ENCODE measurements at regions not wholly inside any gene's neighbourhood (a gene's known extent, or its start where the extent isn't known, plus 50 kb on each side); places are given as distances from the start of the nearest gene placed in this dataset.

DNA sequence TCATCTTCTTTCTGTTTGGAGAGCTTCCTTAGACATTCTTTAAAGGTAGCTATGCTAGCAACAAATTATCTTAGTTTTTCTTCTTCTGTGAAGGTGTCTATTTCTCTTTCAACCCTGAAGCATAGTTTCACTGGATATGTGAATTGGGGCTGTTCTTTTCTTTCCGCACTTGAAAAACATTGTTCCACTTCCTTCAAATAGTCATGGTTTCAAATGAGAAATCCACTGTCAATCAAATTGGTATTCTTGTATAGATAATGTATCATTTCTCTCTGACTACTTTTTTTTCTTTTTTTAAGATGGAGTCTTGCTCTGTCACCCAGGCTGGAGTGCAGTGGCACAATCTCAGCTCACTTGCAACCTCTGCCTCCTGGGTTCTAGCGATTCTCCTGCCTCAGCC, 254.0 kb downstream of the ANAPC1 start:
- TF ChIP-seq, protein P1, sequence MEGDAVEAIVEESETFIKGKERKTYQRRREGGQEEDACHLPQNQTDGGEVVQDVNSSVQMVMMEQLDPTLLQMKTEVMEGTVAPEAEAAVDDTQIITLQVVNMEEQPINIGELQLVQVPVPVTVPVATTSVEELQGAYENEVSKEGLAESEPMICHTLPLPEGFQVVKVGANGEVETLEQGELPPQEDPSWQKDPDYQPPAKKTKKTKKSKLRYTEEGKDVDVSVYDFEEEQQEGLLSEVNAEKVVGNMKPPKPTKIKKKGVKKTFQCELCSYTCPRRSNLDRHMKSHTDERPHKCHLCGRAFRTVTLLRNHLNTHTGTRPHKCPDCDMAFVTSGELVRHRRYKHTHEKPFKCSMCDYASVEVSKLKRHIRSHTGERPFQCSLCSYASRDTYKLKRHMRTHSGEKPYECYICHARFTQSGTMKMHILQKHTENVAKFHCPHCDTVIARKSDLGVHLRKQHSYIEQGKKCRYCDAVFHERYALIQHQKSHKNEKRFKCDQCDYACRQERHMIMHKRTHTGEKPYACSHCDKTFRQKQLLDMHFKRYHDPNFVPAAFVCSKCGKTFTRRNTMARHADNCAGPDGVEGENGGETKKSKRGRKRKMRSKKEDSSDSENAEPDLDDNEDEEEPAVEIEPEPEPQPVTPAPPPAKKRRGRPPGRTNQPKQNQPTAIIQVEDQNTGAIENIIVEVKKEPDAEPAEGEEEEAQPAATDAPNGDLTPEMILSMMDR (IDR thresholded peaks at IDR 0.05) = no peak
- no peak for TF ChIP-seq POLR2AphosphoS5 (IDR thresholded peaks at IDR 0.05)

Measured in gastroesophageal sphincter (tissue), 3 donors.